Tibial nerve (tissue), 4 donors: ENCODE measurements at regions not wholly inside any gene's neighbourhood (a gene's known extent, or its start where the extent isn't known, plus 50 kb on each side); places are given as distances from the start of the nearest gene placed in this dataset.

ENCODE experiments used
- DNase-seq, 2 donors: peaks; one replicate each; pipeline ENCODE4 v3.0.0-alpha.2; 2019; ENCODE audit warnings: low spot score in 2 of 2
- H3K27ac ChIP-seq, 4 donors: fragments of 200-600 bp; sonication (generic) in 3 of 4; one replicate each; pipeline ENCODE4 v1.5.1; 2017 to 2019; ENCODE audit warnings: mild to moderate bottlenecking in 1 of 4
- H3K27me3 ChIP-seq, 2 donors: fragments of 200-600 bp; sonication (generic) in 1 of 2; one replicate each; pipeline versions ENCODE4 v1.5.1 to v1.6.0; 2017 to 2019
- H3K36me3 ChIP-seq, 3 donors: fragments of 200-600 bp; sonication (generic); one replicate each; pipeline ENCODE4 v1.5.1; 2018 to 2019
- H3K4me1 ChIP-seq, 4 donors: fragments of 200-600 bp; sonication (generic) in 3 of 4; one replicate each; pipeline ENCODE4 v1.5.1; 2017 to 2019
- H3K4me3 ChIP-seq, 4 donors: fragments of 200-600 bp; sonication (generic) in 3 of 4; one replicate each; pipeline ENCODE4 v1.5.1; 2017 to 2019; ENCODE audit warnings: mild to moderate bottlenecking in 1 of 4, moderate library complexity in 1 of 4
- H3K9me3 ChIP-seq, 4 donors: fragments of 200-600 bp; sonication (generic) in 3 of 4; one replicate each; pipeline ENCODE4 v1.5.1; 2017 to 2019
- EP300 ChIP-seq, 2 donors: sonication (generic); formaldehyde crosslinking; IDR thresholded peaks; one replicate each; pipeline ENCODE4 v1.6.1; 2017; ENCODE audit warnings: antibody characterized with exemption in 2 of 2, mild to moderate bottlenecking in 1 of 2
- POLR2A ChIP-seq, 2 donors: fragments of 450-650 bp; IDR thresholded peaks; one replicate each; pipeline ENCODE4 v1.6.1; 2017; ENCODE audit warnings: antibody characterized with exemption in 2 of 2, mild to moderate bottlenecking in 2 of 2, moderate library complexity in 2 of 2
- WGBS, 2 donors: methylation state at CpG; one replicate each; pipeline ENCODE4 v1.1.5; 2018; 5-methylcytosine and 5-hydroxymethylcytosine counted together
- TF ChIP-seq, protein P1 (sequence below), 5 experiments: fragments of 200-600 bp in 3 of 5; fragments of 450-650 bp in 2 of 5; sonication (generic) in 3 of 5; IDR thresholded peaks; one replicate each; pipeline ENCODE4 v1.5.1; 2016 to 2019; ENCODE audit warnings: antibody characterized with exemption in 5 of 5, mild to moderate bottlenecking in 3 of 5, moderate library complexity in 2 of 5

DNA sequence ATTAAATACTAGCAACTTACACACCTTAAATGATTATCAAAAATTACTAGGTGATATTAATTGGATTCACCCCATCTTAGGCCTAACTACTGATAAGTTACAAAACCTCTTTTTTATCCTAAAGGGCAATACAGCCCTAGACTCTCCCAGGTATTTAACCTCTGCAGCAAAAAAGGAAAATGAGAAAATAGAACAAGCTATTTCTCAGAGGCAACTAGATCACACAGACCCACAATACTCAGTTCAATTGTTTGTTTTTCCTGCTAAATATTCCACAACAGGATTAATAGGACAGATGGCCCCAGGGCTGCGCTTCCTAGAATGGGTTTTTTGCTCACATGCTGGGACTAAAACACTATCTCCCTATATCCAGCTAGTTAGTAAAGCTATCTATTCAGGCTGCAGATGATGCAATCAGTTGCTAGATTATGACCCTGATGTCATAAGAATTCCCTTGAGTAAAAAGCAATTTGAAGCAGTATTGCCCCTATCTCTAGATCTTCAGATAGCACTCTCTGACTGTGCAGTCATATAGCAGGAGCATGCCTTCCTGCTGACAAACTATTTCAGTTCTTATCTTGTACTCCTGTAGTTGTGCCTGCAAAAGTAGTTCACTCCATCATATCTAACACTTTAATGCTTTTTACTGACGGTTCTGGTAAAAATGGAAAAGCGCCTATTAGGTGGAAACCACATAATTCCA is 1595.5 kb upstream of the TENM4 start:
- H3K27me3 ChIP-seq, result no peaks in the 10 kb centered on the region
- H3K4me3 ChIP-seq, result no peak overlapping the region
- peaks cover 0 to 31% (median 0%) of the 10 kb centered on the region in 4 donors for H3K9me3 ChIP-seq
- DNase-seq, result no peak
- WGBS, 2 donors, result 91 to 93% methylated on average over 3 of the region's 3 CpGs
- no peak overlapping the region for H3K27ac ChIP-seq
- H3K36me3 ChIP-seq, result no peaks in the 10 kb centered on the region
- no peaks in the 10 kb centered on the region for H3K4me1 ChIP-seq
- no peak for TF ChIP-seq POLR2A (IDR thresholded peaks at IDR 0.05)
- TF ChIP-seq EP300 (IDR thresholded peaks at IDR 0.05), result no peak
- TF ChIP-seq, protein P1, sequence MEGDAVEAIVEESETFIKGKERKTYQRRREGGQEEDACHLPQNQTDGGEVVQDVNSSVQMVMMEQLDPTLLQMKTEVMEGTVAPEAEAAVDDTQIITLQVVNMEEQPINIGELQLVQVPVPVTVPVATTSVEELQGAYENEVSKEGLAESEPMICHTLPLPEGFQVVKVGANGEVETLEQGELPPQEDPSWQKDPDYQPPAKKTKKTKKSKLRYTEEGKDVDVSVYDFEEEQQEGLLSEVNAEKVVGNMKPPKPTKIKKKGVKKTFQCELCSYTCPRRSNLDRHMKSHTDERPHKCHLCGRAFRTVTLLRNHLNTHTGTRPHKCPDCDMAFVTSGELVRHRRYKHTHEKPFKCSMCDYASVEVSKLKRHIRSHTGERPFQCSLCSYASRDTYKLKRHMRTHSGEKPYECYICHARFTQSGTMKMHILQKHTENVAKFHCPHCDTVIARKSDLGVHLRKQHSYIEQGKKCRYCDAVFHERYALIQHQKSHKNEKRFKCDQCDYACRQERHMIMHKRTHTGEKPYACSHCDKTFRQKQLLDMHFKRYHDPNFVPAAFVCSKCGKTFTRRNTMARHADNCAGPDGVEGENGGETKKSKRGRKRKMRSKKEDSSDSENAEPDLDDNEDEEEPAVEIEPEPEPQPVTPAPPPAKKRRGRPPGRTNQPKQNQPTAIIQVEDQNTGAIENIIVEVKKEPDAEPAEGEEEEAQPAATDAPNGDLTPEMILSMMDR (IDR thresholded peaks at IDR 0.05), result no peak

DNA sequence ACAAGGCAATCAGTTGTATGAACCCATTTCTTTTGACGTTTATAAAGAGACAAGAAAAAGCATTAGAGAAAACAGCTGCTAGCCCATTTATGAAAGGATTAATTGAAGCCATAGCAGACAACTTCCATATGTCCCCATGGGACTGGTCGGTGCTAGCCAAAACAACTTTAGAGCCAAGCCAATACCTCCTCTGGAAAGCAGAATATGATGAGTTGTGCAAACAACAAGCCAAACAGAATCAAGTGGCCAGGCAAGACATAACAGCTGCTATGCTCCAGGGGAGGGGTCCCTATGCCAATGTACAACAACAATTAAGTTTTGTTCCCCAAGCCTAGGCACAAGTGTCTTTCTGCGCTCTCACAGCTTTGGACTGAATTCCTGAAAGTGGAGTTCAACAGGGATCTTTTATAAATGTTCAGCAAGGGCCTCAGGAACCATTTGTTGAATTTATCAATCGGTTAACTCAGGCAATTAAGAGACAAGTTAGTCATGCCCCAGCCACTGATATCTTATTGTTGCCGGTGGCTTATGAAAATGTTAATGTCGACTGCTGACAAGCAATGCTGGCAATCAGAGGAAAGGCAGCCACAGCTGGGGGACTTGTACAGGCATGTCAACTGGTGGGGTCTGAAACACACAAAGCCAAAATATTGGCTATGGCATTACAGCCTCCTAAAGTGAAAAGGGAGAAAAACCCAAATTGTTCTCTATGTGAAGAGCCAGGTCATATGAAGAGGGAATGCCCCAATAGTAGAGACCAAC is 1593.1 kb upstream of the TENM4 start:
- peaks cover 0 to 31% (median 0%) of the 10 kb centered on the region in 4 donors for H3K9me3 ChIP-seq
- no peak overlapping the region for H3K27ac ChIP-seq
- H3K4me3 ChIP-seq, result no peak overlapping the region
- no peak for TF ChIP-seq EP300 (IDR thresholded peaks at IDR 0.05)
- TF ChIP-seq POLR2A (IDR thresholded peaks at IDR 0.05), result no peak
- TF ChIP-seq, protein P1 (IDR thresholded peaks at IDR 0.05), result no peak
- 56 to 69% methylated on average over 6 of the region's 6 CpGs for WGBS, 2 donors
- H3K4me1 ChIP-seq, result no peaks in the 10 kb centered on the region
- no peaks in the 10 kb centered on the region for H3K27me3 ChIP-seq
- no peaks in the 10 kb centered on the region for H3K36me3 ChIP-seq
- no peak for DNase-seq

DNA sequence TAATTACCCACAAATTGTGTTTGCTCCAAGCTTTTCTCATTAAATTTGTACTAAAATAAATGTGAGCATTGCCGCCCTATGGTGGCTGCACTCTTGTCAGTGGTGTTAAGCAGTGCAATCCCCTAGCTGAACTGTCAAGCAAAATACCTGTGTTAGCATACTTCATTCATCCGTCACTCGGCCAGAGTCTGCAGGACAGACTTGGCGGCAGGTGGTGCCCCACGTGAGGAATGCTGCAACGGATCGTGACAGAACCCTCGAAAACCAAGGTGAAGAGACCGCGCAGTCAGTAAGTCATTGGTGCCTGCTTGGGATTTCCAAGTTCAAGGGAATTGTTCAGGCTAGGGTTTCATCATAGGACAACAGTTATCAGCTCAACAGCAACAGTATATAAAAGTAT is 1592.1 kb upstream of the TENM4 start:
- Histone ChIP-seq H3K36me3 (no peaks in the 10 kb centered on the region), H3K4me1 (no peaks in the 10 kb centered on the region), H3K9me3 (peaks cover 0 to 31% (median 0%) of the 10 kb centered on the region in 4 donors), H3K27ac (no peak overlapping the region), H3K27me3 (no peaks in the 10 kb centered on the region), H3K4me3 (no peak overlapping the region)
- 87 to 92% methylated on average over 10 of the region's 10 CpGs for WGBS, 2 donors
- TF ChIP-seq, protein P1 (IDR thresholded peaks at IDR 0.05), result no peak
- no peak for TF ChIP-seq POLR2A (IDR thresholded peaks at IDR 0.05)
- no peak for TF ChIP-seq EP300 (IDR thresholded peaks at IDR 0.05)
- DNase-seq, result no peak

DNA sequence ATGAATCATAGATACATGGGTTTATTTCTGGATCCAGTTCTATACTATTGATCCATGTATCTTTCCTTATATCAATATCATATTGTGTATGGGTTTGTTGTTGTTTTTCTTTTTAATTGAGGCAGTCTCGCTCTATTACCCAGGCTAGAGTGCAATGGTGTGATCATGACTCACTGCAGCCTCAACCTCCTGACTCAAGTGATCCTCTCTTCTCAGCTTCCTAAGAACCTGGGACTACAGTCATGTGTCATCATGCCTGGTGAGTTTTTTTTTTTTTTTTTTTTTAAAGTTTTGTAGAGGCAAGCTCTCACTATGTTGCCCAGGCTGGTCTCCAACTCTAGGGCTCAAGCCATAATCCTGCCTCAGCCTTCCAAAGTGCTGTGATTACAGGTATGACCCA is 1589.4 kb upstream of the TENM4 start:
- WGBS, 2 donors, result 89 to 93% methylated on average over 1 of the region's 1 CpG
- no peaks in the 10 kb centered on the region for H3K4me1 ChIP-seq
- no peak for TF ChIP-seq POLR2A (IDR thresholded peaks at IDR 0.05)
- TF ChIP-seq, protein P1 (IDR thresholded peaks at IDR 0.05), result no peak
- TF ChIP-seq EP300 (IDR thresholded peaks at IDR 0.05), result no peak
- DNase-seq, result no peak
- H3K9me3 ChIP-seq, result peaks cover 0 to 7% (median 0%) of the 10 kb centered on the region in 4 donors
- H3K27me3 ChIP-seq, result no peaks in the 10 kb centered on the region
- H3K27ac ChIP-seq, result no peak overlapping the region
- H3K4me3 ChIP-seq, result no peak overlapping the region
- no peaks in the 10 kb centered on the region for H3K36me3 ChIP-seq

DNA sequence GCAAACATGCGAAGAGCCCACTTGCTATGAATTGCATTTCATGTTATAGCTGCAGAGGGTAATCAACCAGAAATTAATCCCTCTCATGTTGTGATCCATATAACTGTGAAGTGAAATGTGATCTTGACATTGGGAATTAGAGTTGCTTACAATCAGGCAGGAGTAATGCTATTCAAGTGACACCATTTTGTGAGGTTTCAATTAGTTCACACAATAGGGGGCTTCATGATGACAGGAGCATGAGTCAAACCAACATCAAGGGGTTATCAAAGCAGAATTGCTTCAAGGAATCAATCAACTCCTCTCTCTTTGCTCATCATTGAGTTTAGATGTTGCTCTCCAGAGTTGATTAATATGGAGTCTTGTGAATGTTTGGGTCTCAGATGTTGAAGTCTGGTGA is 1585.2 kb upstream of the TENM4 start:
- H3K9me3 ChIP-seq, result no peaks in the 10 kb centered on the region
- no peaks in the 10 kb centered on the region for H3K4me1 ChIP-seq
- no peak overlapping the region for H3K4me3 ChIP-seq
- 91 to 93% methylated on average over 1 of the region's 1 CpG for WGBS, 2 donors
- TF ChIP-seq POLR2A (IDR thresholded peaks at IDR 0.05) (no peak), EP300 (IDR thresholded peaks at IDR 0.05) (no peak)
- TF ChIP-seq, protein P1 (IDR thresholded peaks at IDR 0.05), result no peak
- no peak for DNase-seq
- H3K27me3 ChIP-seq, result no peaks in the 10 kb centered on the region
- H3K27ac ChIP-seq, result no peak overlapping the region
- H3K36me3 ChIP-seq, result no peaks in the 10 kb centered on the region
